B cell (primary cell): ENCODE measurements at regions not wholly inside any gene's neighbourhood (a gene's known extent, or its start where the extent isn't known, plus 50 kb on each side); places are given as distances from the start of the nearest gene placed in this dataset.

Experiments
- ATAC-seq: fragments of 200-7000 bp; cut with Tn5 transposase; one replicate; pipeline ENCODE4 v1.10.0; 2021; ENCODE audit warnings: low read depth, mild to moderate bottlenecking, moderate number of reproducible peaks, moderate library complexity
- CTCF ChIA-PET: fragments of 350-600 bp; sonication (Branson Sonifier 250); formaldehyde crosslinking; loops from one replicate; lab custom pipeline; 2021; ENCODE audit warnings: antibody characterized with exemption, inconsistent platforms; lab: Charles Lee
- POLR2A ChIA-PET: fragments of 350-600 bp; sonication (Branson Sonifier 250); formaldehyde crosslinking; loops from one replicate; lab custom pipeline; 2021; ENCODE audit warnings: antibody characterized with exemption; lab: Charles Lee
- DNase-seq: peaks from one replicate; pipeline ENCODE4 v3.0.0; 2013
- H2AFZ ChIP-seq: 2 replicates; pipeline ENCODE4 v1.6.1; 2012; ENCODE audit warnings: mild to moderate bottlenecking, low read depth, low read length; ENCODE audit not compliant: insufficient read depth, poor library complexity, severe bottlenecking
- H3K27ac ChIP-seq, 2 donors: 1 replicate in 1 of 2; 2 replicates in 1 of 2; pipeline ENCODE4 v1.5.1; 2012 to 2013; ENCODE audit warnings: low read length in 2 of 2, mild to moderate bottlenecking in 2 of 2, moderate library complexity in 1 of 2
- H3K27me3 ChIP-seq, 4 experiments: fragments of 200-600 bp in 1 of 4; sonication (generic) in 1 of 4; replicated peaks in 1 of 4; 1 replicate in 2 of 4; 2 replicates in 2 of 4; pipeline versions ENCODE4 v1.6.1 to v1.7.0; 2013 to 2016; ENCODE audit warnings: low read length in 3 of 4, mild to moderate bottlenecking in 2 of 4, mixed read lengths in 1 of 4, moderate library complexity in 1 of 4; ENCODE audit not compliant: insufficient read depth in 4 of 4, control insufficient read depth in 3 of 4; ENCODE audit errors: control extremely low read depth in 1 of 4
- H3K36me3 ChIP-seq, 2 experiments: replicated peaks in 1 of 2; 1 replicate in 1 of 2; 2 replicates in 1 of 2; pipeline versions ENCODE4 v1.6.1 to v1.7.1; 2013; ENCODE audit warnings: low read length in 1 of 2; ENCODE audit not compliant: insufficient read depth in 2 of 2, control insufficient read depth in 1 of 2; ENCODE audit errors: control extremely low read depth in 1 of 2, extremely low read depth in 1 of 2
- H3K4me1 ChIP-seq, 2 donors: fragments of 200-600 bp in 1 of 2; sonication (generic) in 1 of 2; 1 replicate in 1 of 2; 2 replicates in 1 of 2; pipeline versions ENCODE4 v1.5.1 to v1.6.1; 2013 to 2017; ENCODE audit warnings: low read length in 2 of 2; ENCODE audit not compliant: control insufficient read depth in 2 of 2, insufficient read depth in 2 of 2
- H3K4me2 ChIP-seq: replicated peaks from 2 replicates; pipeline ENCODE3; 2012; ENCODE audit warnings: mild to moderate bottlenecking, low read depth, low read length; ENCODE audit not compliant: poor library complexity, severe bottlenecking
- H3K4me3 ChIP-seq, 5 experiments: fragments of 200-600 bp in 1 of 5; sonication (generic) in 1 of 5; 1 replicate in 3 of 5; 2 replicates in 2 of 5; pipeline versions ENCODE4 v1.5.1 to v1.7.0; 2011 to 2016; ENCODE audit warnings: low read length in 4 of 5, mild to moderate bottlenecking in 4 of 5, low read depth in 2 of 5, control low read depth in 1 of 5, moderate library complexity in 1 of 5; ENCODE audit not compliant: insufficient read depth in 1 of 5; ENCODE audit errors: control extremely low read depth in 1 of 5, extremely low read depth in 1 of 5
- H3K79me2 ChIP-seq: fragments of 200-600 bp; sonication (generic); one replicate; pipeline ENCODE4 v1.6.0; 2016; ENCODE audit warnings: low read length; ENCODE audit not compliant: control insufficient read depth, insufficient read depth
- H3K9ac ChIP-seq: fragments of 200-600 bp; sonication (generic); 2 replicates; pipeline ENCODE4 v1.6.1; 2017; ENCODE audit warnings: mild to moderate bottlenecking, low read length, moderate library complexity
- H3K9me3 ChIP-seq, 3 donors: one replicate each; pipeline versions ENCODE4 v1.6.1 to v1.7.1; 2013; ENCODE audit warnings: low read length in 2 of 3; ENCODE audit not compliant: control insufficient read depth in 2 of 3, insufficient read depth in 1 of 3; ENCODE audit errors: control extremely low read depth in 1 of 3
- H4K20me1 ChIP-seq: 2 replicates; pipeline ENCODE4 v1.6.0; 2012; ENCODE audit warnings: mild to moderate bottlenecking, low read length; ENCODE audit not compliant: insufficient read depth, control insufficient read depth, poor library complexity, severe bottlenecking
- H3K27ac Mint-ChIP-seq: one replicate; pipeline ENCODE4 v1.8.0; 2021; ENCODE audit warnings: mixed read lengths
- H3K27me3 Mint-ChIP-seq: one replicate; pipeline ENCODE4 v1.8.0; 2021; ENCODE audit warnings: mixed read lengths
- H3K4me1 Mint-ChIP-seq: one replicate; pipeline ENCODE4 v1.8.0; 2021; ENCODE audit warnings: mixed read lengths
- H3K4me3 Mint-ChIP-seq: one replicate; pipeline ENCODE4 v1.8.0; 2021; ENCODE audit warnings: mixed read lengths
- H3K9me3 Mint-ChIP-seq: one replicate; pipeline ENCODE4 v1.8.0; 2022; ENCODE audit warnings: mixed read lengths; ENCODE audit not compliant: insufficient read depth
- CTCF ChIP-seq: fragments of 200-600 bp; IDR thresholded peaks from one replicate; pipeline ENCODE4 v1.8.0; 2022; ENCODE audit warnings: antibody characterized with exemption, mild to moderate bottlenecking
- EZH2 ChIP-seq: IDR thresholded peaks from 2 replicates; pipeline ENCODE4 v1.6.1; 2012; ENCODE audit warnings: borderline replicate concordance, low read depth, mild to moderate bottlenecking, moderate library complexity, low read length; ENCODE audit not compliant: insufficient read depth, poor library complexity, severe bottlenecking
- WGBS: methylation state at CpG from one replicate; pipeline ENCODE4 v1.1.5; 2013; ENCODE audit warnings: missing lambda C conversion rate; ENCODE audit not compliant: insufficient coverage; 5-methylcytosine and 5-hydroxymethylcytosine counted together
- intact Hi-C: fragments of 100-400 bp; cut with micrococcal nuclease; formaldehyde crosslinking; loops from one replicate; pipeline ENCODE4 v1.10.0; 2022

GRCh38 chr6:41492261-41492891 is 53.8 kb upstream of the FOXP4 start:
- no peaks in the 10 kb centered on the region for H3K9me3 Mint-ChIP-seq
- 43% methylated on average over 13 of the region's 16 CpGs for WGBS
- H3K27ac Mint-ChIP-seq = no peak overlapping the region
- H3K27me3 Mint-ChIP-seq = peaks cover 6% of the 10 kb centered on the region
- intact Hi-C loops = no loop called here
- Histone ChIP-seq H3K36me3 (no peaks in the 10 kb centered on the region), H3K27me3 (peaks cover 0 to 14% (median 0%) of the 10 kb centered on the region in 4 experiments), H3K9ac (no peak overlapping the region), H2AFZ (no peak overlapping the region), H3K4me2 (no peak overlapping the region), H3K4me3 (no peak overlapping the region), H3K9me3 (no peaks in the 10 kb centered on the region), H4K20me1 (no peaks in the 10 kb centered on the region), H3K27ac (no peak overlapping the region), H3K79me2 (no peaks in the 10 kb centered on the region), H3K4me1 (peaks cover 14 to 17% of the 10 kb centered on the region in 2 donors)
- H3K4me1 Mint-ChIP-seq = peaks cover 16% of the 10 kb centered on the region
- no peak for ATAC-seq
- DNase-seq = no peak
- POLR2A ChIA-PET = no interaction called here
- TF ChIP-seq CTCF = no peak
- TF ChIP-seq EZH2 = no peak
- CTCF ChIA-PET = interaction anchor here (1.4 kb wide), 1 partner anchor 105 kb away, joined by 3 read pairs; no protein-coding TSS in a partner anchor
- H3K4me3 Mint-ChIP-seq = no peak overlapping the region

- POLR2A ChIA-PET = interaction anchor here (0.6 kb wide), 1 partner anchor 49 kb away, joined by 4 read pairs; no protein-coding TSS in a partner anchor
- no peak overlapping the region for H3K9ac ChIP-seq
- DNase-seq (no peak), ATAC-seq (no peak)
- H3K4me1 ChIP-seq = peaks cover 6% of the 10 kb centered on the region in 2 donors
- H3K79me2 ChIP-seq = no peaks in the 10 kb centered on the region
- H3K9me3 ChIP-seq = no peaks in the 10 kb centered on the region
- no peak overlapping the region for H3K27ac ChIP-seq
- no peak overlapping the region for H3K4me3 ChIP-seq
- intact Hi-C loops = no loop called here
- TF ChIP-seq EZH2 = no peak
- no peak for TF ChIP-seq CTCF
- H3K36me3 ChIP-seq = no peaks in the 10 kb centered on the region
- H3K27me3 ChIP-seq = peaks cover 0 to 16% (median 0%) of the 10 kb centered on the region in 4 experiments
- CTCF ChIA-PET = no interaction called here
- H3K4me3 Mint-ChIP-seq = no peak overlapping the region
- H3K4me2 ChIP-seq = no peak overlapping the region
- no peaks in the 10 kb centered on the region for H3K9me3 Mint-ChIP-seq
- H3K4me1 Mint-ChIP-seq = peaks cover 5% of the 10 kb centered on the region
- peaks cover 6% of the 10 kb centered on the region for H3K27me3 Mint-ChIP-seq
- 83% methylated on average over 7 of the region's 16 CpGs for WGBS
- no peak overlapping the region for H3K27ac Mint-ChIP-seq
- no peak overlapping the region for H2AFZ ChIP-seq
- H4K20me1 ChIP-seq = no peaks in the 10 kb centered on the region
Observed at GRCh38 chr6:41494212-41495110, 51.7 kb upstream of the FOXP4 start.
